Mesendoderm (in vitro differentiated cells): ENCODE measurements at regions not wholly inside any gene's neighbourhood (a gene's known extent, or its start where the extent isn't known, plus 50 kb on each side); places are given as distances from the start of the nearest gene placed in this dataset.

Experiments used
- DNase-seq: peaks from one replicate; pipeline ENCODE4 v3.0.0; 2013
- H2AK5ac ChIP-seq: 2 replicates; pipeline ENCODE4 v1.6.1; 2013; ENCODE audit warnings: low read length, inconsistent platforms
- H2BK120ac ChIP-seq: 2 replicates; pipeline ENCODE4 v1.6.1; 2013; ENCODE audit warnings: low read depth, mild to moderate bottlenecking, low read length, moderate library complexity, mixed read lengths
- H2BK15ac ChIP-seq: replicated peaks from 2 replicates; pipeline ENCODE4 v1.6.1; 2013; ENCODE audit warnings: low read depth, mild to moderate bottlenecking, moderate library complexity
- H2BK5ac ChIP-seq: 2 replicates; pipeline ENCODE4 v1.6.1; 2013; ENCODE audit warnings: low read length, inconsistent platforms
- H3K18ac ChIP-seq: 2 replicates; pipeline ENCODE4 v1.6.1; 2013; ENCODE audit warnings: mild to moderate bottlenecking, low read length, mixed read lengths
- H3K23ac ChIP-seq: one replicate; pipeline ENCODE4 v1.6.1; 2013; ENCODE audit warnings: low read length
- H3K27ac ChIP-seq: 2 replicates; pipeline ENCODE4 v1.5.1; 2013; ENCODE audit warnings: low read depth, mild to moderate bottlenecking, inconsistent platforms, low read length, moderate library complexity
- H3K27me3 ChIP-seq: 2 replicates; pipeline ENCODE4 v1.6.1; 2013; ENCODE audit warnings: low read length, control low read depth, mild to moderate bottlenecking, inconsistent platforms; ENCODE audit not compliant: insufficient read depth, poor library complexity
- H3K36me3 ChIP-seq: 2 replicates; pipeline ENCODE4 v1.6.1; 2013; ENCODE audit warnings: low read length, inconsistent platforms; ENCODE audit not compliant: control insufficient read depth, insufficient read depth
- H3K4ac ChIP-seq: one replicate; pipeline ENCODE4 v1.6.1; 2013; ENCODE audit warnings: low read depth, mild to moderate bottlenecking, low read length, moderate library complexity
- H3K4me1 ChIP-seq: 2 replicates; pipeline ENCODE4 v1.6.1; 2013; ENCODE audit warnings: low read depth, low read length, inconsistent platforms; ENCODE audit not compliant: control insufficient read depth
- H3K4me2 ChIP-seq: 2 replicates; pipeline ENCODE4 v1.6.1; 2013; ENCODE audit warnings: low read length
- H3K4me3 ChIP-seq: 2 replicates; pipeline ENCODE4 v1.5.1; 2013; ENCODE audit warnings: mild to moderate bottlenecking, low read length
- H3K56ac ChIP-seq: one replicate; pipeline ENCODE4 v1.6.1; 2013; ENCODE audit warnings: low read length
- H3K79me1 ChIP-seq: 2 replicates; pipeline ENCODE4 v1.6.1; 2013; ENCODE audit warnings: low read length, inconsistent platforms
- H3K79me2 ChIP-seq: 2 replicates; pipeline ENCODE4 v1.6.1; 2013; ENCODE audit warnings: mild to moderate bottlenecking, low read length; ENCODE audit not compliant: control insufficient read depth, insufficient read depth
- H3K9ac ChIP-seq: 2 replicates; pipeline ENCODE4 v1.6.1; 2013; ENCODE audit warnings: low read length, inconsistent platforms
- H4K5ac ChIP-seq: one replicate; pipeline ENCODE4 v1.6.1; 2013; ENCODE audit warnings: low read length
- H4K8ac ChIP-seq: one replicate; pipeline ENCODE4 v1.6.1; 2013; ENCODE audit warnings: low read depth, mild to moderate bottlenecking, control low read depth, low read length, moderate library complexity
- WGBS: extraction: QIAGEN DNeasy Blood & Tissue Kit; methylation state at CpG from one replicate; pipeline ENCODE4 v1.1.7; 2013; ENCODE audit warnings: low lambda C conversion rate, missing lambda C conversion rate; ENCODE audit not compliant: insufficient coverage; ENCODE audit errors: extremely low coverage; 5-methylcytosine and 5-hydroxymethylcytosine counted together

GRCh38 chr9:80407220-80407619 lies 835.5 kb downstream of the TLE4 start:
- H3K18ac ChIP-seq, result no peak overlapping the region
- no peaks in the 10 kb centered on the region for H3K36me3 ChIP-seq
- no peaks in the 10 kb centered on the region for H3K79me2 ChIP-seq
- no peak overlapping the region for H2BK15ac ChIP-seq
- H3K4me1 ChIP-seq, result no peaks in the 10 kb centered on the region
- H3K27ac ChIP-seq, result no peak overlapping the region
- H2AK5ac ChIP-seq, result no peak overlapping the region
- DNase-seq, result peak; percentile 56
- H3K79me1 ChIP-seq, result no peaks in the 10 kb centered on the region
- WGBS, result no CpG with 5 or more reads among the region's 5 CpGs
- H3K23ac ChIP-seq, result no peak overlapping the region
- H3K56ac ChIP-seq, result no peak overlapping the region
- no peak overlapping the region for H4K8ac ChIP-seq
- H3K4me3 ChIP-seq, result no peak overlapping the region
- no peak overlapping the region for H4K5ac ChIP-seq
- no peak overlapping the region for H3K9ac ChIP-seq
- no peak overlapping the region for H2BK120ac ChIP-seq
- H3K4me2 ChIP-seq, result no peak overlapping the region
- no peak overlapping the region for H2BK5ac ChIP-seq
- H3K4ac ChIP-seq, result no peak overlapping the region
- H3K27me3 ChIP-seq, result no peaks in the 10 kb centered on the region

- Histone ChIP-seq H2AK5ac (no peak overlapping the region), H2BK5ac (no peak overlapping the region), H3K27me3 (no peaks in the 10 kb centered on the region), H3K9ac (no peak overlapping the region), H4K5ac (no peak overlapping the region), H4K8ac (no peak overlapping the region), H3K27ac (no peak overlapping the region), H2BK120ac (no peak overlapping the region), H3K4me1 (no peaks in the 10 kb centered on the region), H3K4me2 (no peak overlapping the region), H3K79me1 (no peaks in the 10 kb centered on the region), H3K4ac (no peak overlapping the region), H3K79me2 (no peaks in the 10 kb centered on the region), H3K18ac (peak overlapping the region; percentile 18), H3K36me3 (no peaks in the 10 kb centered on the region), H2BK15ac (no peak overlapping the region), H3K23ac (no peak overlapping the region), H3K4me3 (no peak overlapping the region), H3K56ac (no peak overlapping the region)
- DNase-seq, result no peak
- WGBS, result no CpG with 5 or more reads among the region's 4 CpGs
Measured at GRCh38 chr9:80401243-80401642, 829.5 kb downstream of the TLE4 start.

- no CpG with 5 or more reads among the region's 3 CpGs for WGBS
- H2BK120ac ChIP-seq, result no peak overlapping the region
- H3K18ac ChIP-seq, result no peak overlapping the region
- no peak overlapping the region for H3K9ac ChIP-seq
- no peak for DNase-seq
- H3K4ac ChIP-seq, result no peak overlapping the region
- no peak overlapping the region for H3K27ac ChIP-seq
- H4K5ac ChIP-seq, result no peak overlapping the region
- no peaks in the 10 kb centered on the region for H3K79me2 ChIP-seq
- H4K8ac ChIP-seq, result no peak overlapping the region
- H3K27me3 ChIP-seq, result no peaks in the 10 kb centered on the region
- H2BK5ac ChIP-seq, result no peak overlapping the region
- no peak overlapping the region for H3K56ac ChIP-seq
- H2BK15ac ChIP-seq, result no peak overlapping the region
- H3K79me1 ChIP-seq, result no peaks in the 10 kb centered on the region
- H3K23ac ChIP-seq, result no peak overlapping the region
- no peak overlapping the region for H2AK5ac ChIP-seq
- H3K4me1 ChIP-seq, result no peaks in the 10 kb centered on the region
- H3K36me3 ChIP-seq, result no peaks in the 10 kb centered on the region
- H3K4me2 ChIP-seq, result no peak overlapping the region
- no peak overlapping the region for H3K4me3 ChIP-seq
Measured at GRCh38 chr9:80400624-80401230, 829.0 kb downstream of the TLE4 start.

- Histone ChIP-seq H3K18ac (no peak overlapping the region), H3K56ac (no peak overlapping the region), H2BK120ac (no peak overlapping the region), H3K27me3 (no peaks in the 10 kb centered on the region), H3K4me3 (no peak overlapping the region), H3K79me1 (no peaks in the 10 kb centered on the region), H2BK5ac (no peak overlapping the region), H3K9ac (no peak overlapping the region), H3K23ac (no peak overlapping the region), H4K8ac (no peak overlapping the region), H3K36me3 (no peaks in the 10 kb centered on the region), H3K4ac (no peak overlapping the region), H3K79me2 (no peaks in the 10 kb centered on the region), H4K5ac (no peak overlapping the region), H3K4me1 (no peaks in the 10 kb centered on the region), H2BK15ac (no peak overlapping the region), H3K27ac (no peak overlapping the region), H2AK5ac (no peak overlapping the region), H3K4me2 (no peak overlapping the region)
- no peak for DNase-seq
- WGBS, result no CpG with 5 or more reads among the region's 2 CpGs
Measured at GRCh38 chr9:80399606-80400005, 827.8 kb downstream of the TLE4 start.

- H4K5ac ChIP-seq, result no peak overlapping the region
- H3K9ac ChIP-seq, result no peak overlapping the region
- no peak overlapping the region for H2BK15ac ChIP-seq
- H3K4ac ChIP-seq, result no peak overlapping the region
- H3K4me2 ChIP-seq, result no peak overlapping the region
- H3K18ac ChIP-seq, result no peak overlapping the region
- H3K23ac ChIP-seq, result no peak overlapping the region
- no peak overlapping the region for H2BK5ac ChIP-seq
- no peak overlapping the region for H3K27ac ChIP-seq
- H3K56ac ChIP-seq, result no peak overlapping the region
- WGBS, result no CpG with 5 or more reads among the region's 2 CpGs
- no peak for DNase-seq
- H2AK5ac ChIP-seq, result no peak overlapping the region
- H3K36me3 ChIP-seq, result no peaks in the 10 kb centered on the region
- no peak overlapping the region for H2BK120ac ChIP-seq
- no peaks in the 10 kb centered on the region for H3K4me1 ChIP-seq
- H4K8ac ChIP-seq, result no peak overlapping the region
- H3K79me1 ChIP-seq, result no peaks in the 10 kb centered on the region
- no peak overlapping the region for H3K4me3 ChIP-seq
- no peaks in the 10 kb centered on the region for H3K27me3 ChIP-seq
- no peaks in the 10 kb centered on the region for H3K79me2 ChIP-seq
Measured at GRCh38 chr9:80387828-80388227, 816.1 kb downstream of the TLE4 start.

- Histone ChIP-seq H2BK5ac (no peak overlapping the region), H3K4ac (no peak overlapping the region), H3K23ac (no peak overlapping the region), H3K4me3 (no peak overlapping the region), H2BK120ac (no peak overlapping the region), H4K8ac (no peak overlapping the region), H3K27me3 (no peaks in the 10 kb centered on the region), H2BK15ac (no peak overlapping the region), H3K18ac (no peak overlapping the region), H3K79me1 (no peaks in the 10 kb centered on the region), H3K9ac (no peak overlapping the region), H3K56ac (no peak overlapping the region), H4K5ac (no peak overlapping the region), H3K27ac (no peak overlapping the region), H2AK5ac (no peak overlapping the region), H3K4me1 (no peaks in the 10 kb centered on the region), H3K4me2 (no peak overlapping the region), H3K79me2 (no peaks in the 10 kb centered on the region), H3K36me3 (no peaks in the 10 kb centered on the region)
- DNase-seq, result no peak
- no CpG with 5 or more reads among the region's 3 CpGs for WGBS
Measured at GRCh38 chr9:80385246-80385645, 813.5 kb downstream of the TLE4 start.
